H1 (cell line): ENCODE measurements at regions not wholly inside any gene's neighbourhood (a gene's known extent, or its start where the extent isn't known, plus 50 kb on each side); places are given as distances from the start of the nearest gene placed in this dataset.

Source experiments
- CTCF ChIA-PET: fragments of 300-600 bp; sonication (Branson Sonifier 250); formaldehyde crosslinking; loops from one replicate; lab custom pipeline; 2021; ENCODE audit not compliant: partially characterized antibody; lab: Charles Lee
- POLR2A ChIA-PET: fragments of 300-600 bp; sonication (Branson Sonifier 250); formaldehyde crosslinking; loops from one replicate; lab custom pipeline; 2021; ENCODE audit warnings: inconsistent platforms; ENCODE audit not compliant: partially characterized antibody; lab: Charles Lee
- DNase-seq, 2 experiments: peaks; one replicate each; pipeline versions ENCODE4 v3.0.0 to v3.0.0-alpha.2; 2010 to 2022; ENCODE audit warnings: low spot score in 2 of 2, low read depth in 1 of 2, mixed read lengths in 1 of 2
- FAIRE-seq: peaks from 2 replicates; lab custom pipeline; 2011; peaks lifted over from hg19 to GRCh38; lab: Jason Lieb, UNC
- H2AFZ ChIP-seq: 2 replicates; pipeline ENCODE4 v1.8.1; 2012; ENCODE audit warnings: low read length, inconsistent platforms
- H2AK5ac ChIP-seq: 2 replicates; pipeline ENCODE4 v1.6.1; 2013; ENCODE audit warnings: low read depth, low read length
- H2BK120ac ChIP-seq: replicated peaks from 2 replicates; pipeline ENCODE3; 2013; ENCODE audit warnings: low read depth, low read length, inconsistent platforms
- H2BK12ac ChIP-seq: 2 replicates; pipeline ENCODE4 v1.6.1; 2013; ENCODE audit warnings: low read depth, low read length
- H2BK15ac ChIP-seq: 2 replicates; pipeline ENCODE4 v1.6.1; 2013; ENCODE audit warnings: low read length
- H2BK20ac ChIP-seq: 2 replicates; pipeline ENCODE4 v1.6.1; 2013; ENCODE audit warnings: low read length
- H2BK5ac ChIP-seq: 2 replicates; pipeline ENCODE4 v1.6.1; 2013; ENCODE audit warnings: low read depth, low read length
- H3K14ac ChIP-seq: 2 replicates; pipeline ENCODE4 v1.6.1; 2013; ENCODE audit warnings: inconsistent platforms; ENCODE audit not compliant: insufficient read length
- H3K18ac ChIP-seq: 2 replicates; pipeline ENCODE4 v1.6.1; 2013; ENCODE audit warnings: low read length; ENCODE audit errors: extremely low read depth
- H3K23ac ChIP-seq: 2 replicates; pipeline ENCODE4 v1.6.1; 2013; ENCODE audit warnings: inconsistent platforms; ENCODE audit not compliant: insufficient read length
- H3K23me2 ChIP-seq: 2 replicates; pipeline ENCODE4 v1.6.1; 2013; ENCODE audit warnings: low read depth, low read length
- H3K27ac ChIP-seq: 2 replicates; pipeline ENCODE4 v1.6.1; 2011; ENCODE audit warnings: low read depth, low read length, inconsistent platforms
- H3K27me3 ChIP-seq, 4 experiments: replicated peaks in 1 of 4; 1 replicate in 1 of 4; 2 replicates in 3 of 4; pipeline versions ENCODE4 v1.6.1 to v1.8.1; 2011 to 2013; ENCODE audit warnings: low read length in 3 of 4, mild to moderate bottlenecking in 3 of 4, inconsistent platforms in 2 of 4, mixed read lengths in 2 of 4, moderate library complexity in 1 of 4; ENCODE audit not compliant: control insufficient read depth in 3 of 4, insufficient read depth in 3 of 4; ENCODE audit errors: extremely low read depth in 1 of 4
- H3K36me3 ChIP-seq, 4 experiments: 2 replicates each; pipeline versions ENCODE4 v1.6.1 to v1.8.1; 2011 to 2013; ENCODE audit warnings: mild to moderate bottlenecking in 4 of 4, low read length in 3 of 4, moderate library complexity in 2 of 4, control low read depth in 1 of 4, inconsistent platforms in 1 of 4; ENCODE audit not compliant: insufficient read depth in 4 of 4, control insufficient read depth in 2 of 4
- H3K4ac ChIP-seq: replicated peaks from 2 replicates; pipeline ENCODE3; 2013; ENCODE audit warnings: low read length, low read depth, mixed read lengths, inconsistent platforms; ENCODE audit not compliant: insufficient read length
- H3K4me1 ChIP-seq, 4 experiments: replicated peaks in 1 of 4; 1 replicate in 1 of 4; 2 replicates in 3 of 4; pipeline versions ENCODE4 v1.6.1 to v1.8.1; 2011 to 2013; ENCODE audit warnings: low read length in 3 of 4, inconsistent platforms in 2 of 4, mixed read lengths in 1 of 4; ENCODE audit not compliant: insufficient read depth in 4 of 4, control insufficient read depth in 3 of 4
- H3K4me2 ChIP-seq, 2 experiments: 2 replicates each; pipeline versions ENCODE4 v1.6.1 to v1.8.1; 2011 to 2013; ENCODE audit warnings: low read depth in 2 of 2, low read length in 2 of 2, control low read depth in 1 of 2, inconsistent platforms in 1 of 2, mild to moderate bottlenecking in 1 of 2; ENCODE audit not compliant: insufficient read depth in 1 of 2
- H3K4me3 ChIP-seq, 4 experiments: fragments of 200-600, 300-600 bp in 1 of 4; sonication (generic), shearing (Covaris generic), sonication (Bioruptor Twin) in 1 of 4; 2 replicates each; pipeline versions ENCODE4 v1.5.1 to v1.8.1; 2011 to 2016; ENCODE audit warnings: low read length in 4 of 4, low read depth in 3 of 4, control low read depth in 2 of 4, inconsistent platforms in 2 of 4, mild to moderate bottlenecking in 2 of 4, mixed read lengths in 1 of 4, moderate library complexity in 1 of 4; ENCODE audit not compliant: insufficient read depth in 2 of 4; ENCODE audit errors: extremely low read depth in 1 of 4
- H3K56ac ChIP-seq: replicated peaks from 2 replicates; pipeline ENCODE3; 2013; ENCODE audit warnings: low read depth, mild to moderate bottlenecking, mixed read lengths, low read length, inconsistent platforms; ENCODE audit not compliant: insufficient read length
- H3K79me1 ChIP-seq: 2 replicates; pipeline ENCODE4 v1.6.1; 2013; ENCODE audit warnings: low read depth, low read length, control low read depth
- H3K79me2 ChIP-seq, 2 experiments: 2 replicates each; pipeline versions ENCODE4 v1.6.1 to v1.8.1; 2012 to 2013; ENCODE audit warnings: low read length in 2 of 2, mild to moderate bottlenecking in 2 of 2, inconsistent platforms in 1 of 2; ENCODE audit not compliant: insufficient read depth in 2 of 2, control insufficient read depth in 1 of 2
- H3K9ac ChIP-seq, 4 experiments: replicated peaks in 1 of 4; 1 replicate in 1 of 4; 2 replicates in 3 of 4; pipeline versions ENCODE4 v1.6.1 to v1.8.1; 2011 to 2013; ENCODE audit warnings: low read depth in 3 of 4, low read length in 3 of 4, control low read depth in 2 of 4, mild to moderate bottlenecking in 2 of 4, moderate library complexity in 2 of 4, inconsistent platforms in 1 of 4; ENCODE audit errors: extremely low read depth in 1 of 4
- H3K9me3 ChIP-seq, 2 experiments: 2 replicates each; pipeline versions ENCODE4 v1.6.1 to v1.8.1; 2012 to 2013; ENCODE audit warnings: mild to moderate bottlenecking in 2 of 2, moderate library complexity in 2 of 2, control low read depth in 1 of 2, inconsistent platforms in 1 of 2, low read depth in 1 of 2, low read length in 1 of 2, mixed read lengths in 1 of 2; ENCODE audit not compliant: insufficient read depth in 2 of 2
- H4K20me1 ChIP-seq, 2 experiments: replicated peaks in 1 of 2; 2 replicates each; pipeline versions ENCODE3 to v1.8.1; 2011 to 2013; ENCODE audit warnings: inconsistent platforms in 2 of 2, low read length in 2 of 2, mild to moderate bottlenecking in 1 of 2; ENCODE audit not compliant: insufficient read depth in 2 of 2, control insufficient read depth in 1 of 2
- H4K5ac ChIP-seq: 2 replicates; pipeline ENCODE4 v1.6.1; 2013; ENCODE audit warnings: low read length, low read depth, mixed read lengths, inconsistent platforms; ENCODE audit not compliant: insufficient read length
- H4K8ac ChIP-seq: 2 replicates; pipeline ENCODE4 v1.8.0; 2013; ENCODE audit warnings: mild to moderate bottlenecking, moderate library complexity, low read length, inconsistent platforms; ENCODE audit not compliant: insufficient read depth; ENCODE audit errors: extremely low read depth
- H4K91ac ChIP-seq: replicated peaks from 2 replicates; pipeline ENCODE3; 2013; ENCODE audit warnings: low read length, mixed read lengths, inconsistent platforms; ENCODE audit not compliant: insufficient read length
- GTF2F1 ChIP-seq: IDR thresholded peaks from 2 replicates; pipeline ENCODE4 v1.6.1; 2012; ENCODE audit warnings: low read depth, low read length, improper control_type of control experiment, borderline replicate concordance
- KDM5A ChIP-seq: fragments of 200-600 bp; IDR thresholded peaks from 2 replicates; pipeline ENCODE4 v1.7.1; 2012; ENCODE audit warnings: mild to moderate bottlenecking, low read length, inconsistent platforms, mixed read lengths
- MAFK ChIP-seq: IDR thresholded peaks from 2 replicates; pipeline ENCODE4 v1.6.1; 2012; ENCODE audit warnings: low read depth, mild to moderate bottlenecking, improper control_type of control experiment, low read length
- POLR2AphosphoS5 ChIP-seq: IDR thresholded peaks from 2 replicates; pipeline ENCODE4 v1.6.1; 2011; ENCODE audit warnings: low read depth, low read length
- WGBS, 2 experiments: shearing (Covaris generic) in 1 of 2; methylation state at CpG; one replicate each; pipeline versions ENCODE4 v1.1.6 to v1.1.7; 2013 to 2015; ENCODE audit warnings: low lambda C conversion rate in 2 of 2, mixed read lengths in 2 of 2, inconsistent platforms in 1 of 2, low coverage in 1 of 2, missing lambda C conversion rate in 1 of 2; ENCODE audit not compliant: insufficient replicate concordance in 2 of 2, insufficient coverage in 1 of 2, insufficient read length in 1 of 2; ENCODE audit errors: extremely low coverage in 1 of 2, missing lambda C conversion rate in 1 of 2; 5-methylcytosine and 5-hydroxymethylcytosine counted together

DNA sequence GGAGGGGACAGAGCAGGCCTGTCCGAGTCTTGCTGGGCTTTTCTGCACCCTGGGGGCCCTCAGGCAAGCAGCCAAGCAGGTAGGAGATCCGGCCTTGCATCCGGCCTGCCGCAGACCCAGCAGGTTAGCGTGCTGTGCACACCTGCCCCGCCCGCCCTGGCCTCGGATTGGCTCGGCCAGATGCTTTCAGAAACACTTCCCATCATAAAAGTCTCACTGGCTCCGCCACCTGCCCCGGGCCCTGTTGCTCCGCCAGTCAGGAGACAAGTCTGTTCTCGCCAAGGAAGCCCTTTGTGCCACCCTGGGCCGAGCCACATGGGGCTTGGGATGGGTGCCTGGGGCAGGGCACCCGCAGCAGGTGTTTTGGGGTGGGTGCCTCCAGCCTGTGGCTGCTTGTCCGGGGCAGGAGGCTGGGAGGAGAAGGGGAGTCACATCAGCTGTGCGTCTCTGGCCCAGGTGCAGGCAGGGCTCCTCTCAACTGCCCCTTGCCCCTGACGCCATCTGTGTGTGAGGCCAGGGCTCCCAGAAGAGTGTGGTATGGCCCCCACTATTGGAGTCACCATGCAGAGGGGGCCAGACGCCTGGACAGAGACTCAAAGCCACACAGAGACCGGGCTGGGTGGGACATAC is 228.2 kb upstream of the GSE1 start:
- H3K4me2 ChIP-seq = no peak overlapping the region
- no peak overlapping the region for H3K23ac ChIP-seq
- ChIA-PET POLR2A (interaction anchor here (1.2 kb wide), 1 partner anchor 19 kb away, joined by 5 read pairs; no protein-coding TSS in a partner anchor), CTCF (interaction anchor here (0.7 to 10.2 kb wide), 10 partner anchors 9 to 353 kb away, joined by 3 to 78 read pairs (median 4); no protein-coding TSS in a partner anchor)
- H3K79me1 ChIP-seq = peaks cover 6% of the 10 kb centered on the region; the same call in 1 of the 2 replicates
- no peak overlapping the region for H3K27ac ChIP-seq
- H3K4ac ChIP-seq = no peak overlapping the region
- H2BK5ac ChIP-seq = no peak overlapping the region
- no peak overlapping the region for H4K5ac ChIP-seq
- no peak overlapping the region for H4K91ac ChIP-seq
- no peaks in the 10 kb centered on the region for H3K9me3 ChIP-seq
- no peak overlapping the region; the same call in 1 of the 2 replicates for H2BK12ac ChIP-seq
- H3K56ac ChIP-seq = no peak overlapping the region
- no peak overlapping the region for H3K14ac ChIP-seq
- peaks cover 3 to 12% of the 10 kb centered on the region in 2 experiments for H4K20me1 ChIP-seq
- peaks cover 13% of the 10 kb centered on the region for H3K23me2 ChIP-seq
- H3K36me3 ChIP-seq = no peaks in the 10 kb centered on the region; a peak in 1 of 8 replicates
- H2BK120ac ChIP-seq = no peak overlapping the region
- WGBS, 2 experiments = 84% methylated on average over 20 of the region's 20 CpGs; no CpG with 5 or more reads in 1 of the 2 experiments
- H3K9ac ChIP-seq = no peak overlapping the region
- H3K79me2 ChIP-seq = no peaks in the 10 kb centered on the region
- peak in 1 of 2 experiments; percentile 56 for DNase-seq
- no peak overlapping the region for H2AK5ac ChIP-seq
- FAIRE-seq = no peak
- H3K4me1 ChIP-seq = no peaks in the 10 kb centered on the region; a peak in 2 of 7 replicates
- H2AFZ ChIP-seq = no peak overlapping the region
- H3K4me3 ChIP-seq = no peak overlapping the region
- TF ChIP-seq MAFK (no peak), POLR2AphosphoS5 (no peak), KDM5A (no peak), GTF2F1 (no peak)
- TF ChIP-seq, all 59 proteins: peak for 0
- no peak overlapping the region; the same call in 1 of the 2 replicates for H4K8ac ChIP-seq
- H3K18ac ChIP-seq = no peak overlapping the region
- no peak overlapping the region for H2BK20ac ChIP-seq
- no peak overlapping the region for H2BK15ac ChIP-seq
- no peaks in the 10 kb centered on the region; a peak in 1 of 7 replicates for H3K27me3 ChIP-seq
